GM12891 (cell line): ENCODE measurements at regions not wholly inside any gene's neighbourhood (a gene's known extent, or its start where the extent isn't known, plus 50 kb on each side); places are given as distances from the start of the nearest gene placed in this dataset.

ENCODE experiments used
- PAX5 ChIP-seq: IDR thresholded peaks from 2 replicates; pipeline ENCODE4 v1.6.1; 2011; ENCODE audit warnings: low read length, moderate library complexity, mild to moderate bottlenecking; ENCODE audit not compliant: insufficient read depth, severe bottlenecking
- POLR2A ChIP-seq: IDR thresholded peaks from 2 replicates; pipeline ENCODE4 v1.6.1; 2011; ENCODE audit warnings: low read depth, low read length, control low read depth
- POLR2AphosphoS5 ChIP-seq: IDR thresholded peaks from 2 replicates; pipeline ENCODE4 v1.6.1; 2011; ENCODE audit warnings: low read depth, low read length, control low read depth
- POU2F2 ChIP-seq: IDR thresholded peaks from 2 replicates; pipeline ENCODE4 v1.6.1; 2011; ENCODE audit warnings: low read depth, mild to moderate bottlenecking, control low read depth, low read length, moderate library complexity
- SPI1 ChIP-seq: IDR thresholded peaks from 2 replicates; pipeline ENCODE4 v1.6.1; 2011; ENCODE audit warnings: low read depth, low read length, control low read depth
- TAF1 ChIP-seq: IDR thresholded peaks from 2 replicates; pipeline ENCODE4 v1.6.1; 2011; ENCODE audit warnings: low read depth, low read length, control low read depth

- TF ChIP-seq POLR2A = no peak
- no peak for TF ChIP-seq POLR2AphosphoS5
- TF ChIP-seq SPI1 = no peak
- TF ChIP-seq TAF1 = no peak
- no peak for TF ChIP-seq PAX5
- no peak for TF ChIP-seq POU2F2
These were observed 142.5 kb upstream of the HDDC2 start for GRCh38 chr6:125444006-125444923.
